H1 (cell line): ENCODE measurements at regions not wholly inside any gene's neighbourhood (a gene's known extent, or its start where the extent isn't known, plus 50 kb on each side); places are given as distances from the start of the nearest gene placed in this dataset.

ENCODE experiments used
- TF ChIP-seq, protein P1 (sequence below): fragments of 300-600 bp; sonication (generic); IDR thresholded peaks from 2 replicates; pipeline ENCODE4 v1.7.1; 2012; ENCODE audit warnings: low read length, moderate library complexity, mild to moderate bottlenecking, inconsistent platforms; ENCODE audit not compliant: insufficient replicate concordance

DNA sequence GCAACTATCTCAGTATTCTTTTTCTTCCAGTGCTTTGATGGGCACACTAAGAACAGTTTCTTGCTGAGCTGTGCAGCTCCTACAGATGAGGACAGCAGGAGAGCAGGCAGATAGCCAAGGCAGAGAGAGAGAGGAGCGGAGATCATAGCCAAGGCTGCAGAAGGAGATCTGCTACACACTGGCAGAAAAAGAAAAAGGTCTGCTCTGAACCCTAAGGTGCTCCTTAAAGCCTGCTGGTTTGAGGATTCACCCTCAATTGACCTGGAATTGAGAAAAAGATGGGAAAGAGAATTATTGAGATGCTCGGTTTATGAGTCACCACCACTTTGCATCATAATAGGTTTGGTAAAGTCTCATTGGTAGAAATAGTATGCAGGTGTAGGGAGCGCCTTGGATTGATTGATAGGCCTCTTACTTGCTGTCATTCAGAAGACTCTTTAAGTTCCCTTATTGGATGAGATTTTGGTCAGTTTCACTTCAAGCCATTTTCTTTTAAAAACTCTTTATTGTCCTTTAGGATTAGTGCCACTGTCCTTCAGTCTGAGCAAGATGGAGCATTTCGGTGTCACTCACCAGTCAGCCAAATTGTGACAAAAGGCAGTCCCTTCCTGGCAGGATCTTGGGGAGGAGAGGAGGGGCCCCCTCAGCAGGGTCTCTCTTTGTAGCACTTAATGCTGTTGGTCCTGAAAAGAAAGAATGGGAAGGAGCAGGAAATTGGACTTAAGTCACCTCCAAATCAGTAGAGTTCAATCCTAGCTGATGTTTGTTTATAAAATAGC is 685.0 kb downstream of the ADGRL2 start (continued):
- TF ChIP-seq, protein P1, sequence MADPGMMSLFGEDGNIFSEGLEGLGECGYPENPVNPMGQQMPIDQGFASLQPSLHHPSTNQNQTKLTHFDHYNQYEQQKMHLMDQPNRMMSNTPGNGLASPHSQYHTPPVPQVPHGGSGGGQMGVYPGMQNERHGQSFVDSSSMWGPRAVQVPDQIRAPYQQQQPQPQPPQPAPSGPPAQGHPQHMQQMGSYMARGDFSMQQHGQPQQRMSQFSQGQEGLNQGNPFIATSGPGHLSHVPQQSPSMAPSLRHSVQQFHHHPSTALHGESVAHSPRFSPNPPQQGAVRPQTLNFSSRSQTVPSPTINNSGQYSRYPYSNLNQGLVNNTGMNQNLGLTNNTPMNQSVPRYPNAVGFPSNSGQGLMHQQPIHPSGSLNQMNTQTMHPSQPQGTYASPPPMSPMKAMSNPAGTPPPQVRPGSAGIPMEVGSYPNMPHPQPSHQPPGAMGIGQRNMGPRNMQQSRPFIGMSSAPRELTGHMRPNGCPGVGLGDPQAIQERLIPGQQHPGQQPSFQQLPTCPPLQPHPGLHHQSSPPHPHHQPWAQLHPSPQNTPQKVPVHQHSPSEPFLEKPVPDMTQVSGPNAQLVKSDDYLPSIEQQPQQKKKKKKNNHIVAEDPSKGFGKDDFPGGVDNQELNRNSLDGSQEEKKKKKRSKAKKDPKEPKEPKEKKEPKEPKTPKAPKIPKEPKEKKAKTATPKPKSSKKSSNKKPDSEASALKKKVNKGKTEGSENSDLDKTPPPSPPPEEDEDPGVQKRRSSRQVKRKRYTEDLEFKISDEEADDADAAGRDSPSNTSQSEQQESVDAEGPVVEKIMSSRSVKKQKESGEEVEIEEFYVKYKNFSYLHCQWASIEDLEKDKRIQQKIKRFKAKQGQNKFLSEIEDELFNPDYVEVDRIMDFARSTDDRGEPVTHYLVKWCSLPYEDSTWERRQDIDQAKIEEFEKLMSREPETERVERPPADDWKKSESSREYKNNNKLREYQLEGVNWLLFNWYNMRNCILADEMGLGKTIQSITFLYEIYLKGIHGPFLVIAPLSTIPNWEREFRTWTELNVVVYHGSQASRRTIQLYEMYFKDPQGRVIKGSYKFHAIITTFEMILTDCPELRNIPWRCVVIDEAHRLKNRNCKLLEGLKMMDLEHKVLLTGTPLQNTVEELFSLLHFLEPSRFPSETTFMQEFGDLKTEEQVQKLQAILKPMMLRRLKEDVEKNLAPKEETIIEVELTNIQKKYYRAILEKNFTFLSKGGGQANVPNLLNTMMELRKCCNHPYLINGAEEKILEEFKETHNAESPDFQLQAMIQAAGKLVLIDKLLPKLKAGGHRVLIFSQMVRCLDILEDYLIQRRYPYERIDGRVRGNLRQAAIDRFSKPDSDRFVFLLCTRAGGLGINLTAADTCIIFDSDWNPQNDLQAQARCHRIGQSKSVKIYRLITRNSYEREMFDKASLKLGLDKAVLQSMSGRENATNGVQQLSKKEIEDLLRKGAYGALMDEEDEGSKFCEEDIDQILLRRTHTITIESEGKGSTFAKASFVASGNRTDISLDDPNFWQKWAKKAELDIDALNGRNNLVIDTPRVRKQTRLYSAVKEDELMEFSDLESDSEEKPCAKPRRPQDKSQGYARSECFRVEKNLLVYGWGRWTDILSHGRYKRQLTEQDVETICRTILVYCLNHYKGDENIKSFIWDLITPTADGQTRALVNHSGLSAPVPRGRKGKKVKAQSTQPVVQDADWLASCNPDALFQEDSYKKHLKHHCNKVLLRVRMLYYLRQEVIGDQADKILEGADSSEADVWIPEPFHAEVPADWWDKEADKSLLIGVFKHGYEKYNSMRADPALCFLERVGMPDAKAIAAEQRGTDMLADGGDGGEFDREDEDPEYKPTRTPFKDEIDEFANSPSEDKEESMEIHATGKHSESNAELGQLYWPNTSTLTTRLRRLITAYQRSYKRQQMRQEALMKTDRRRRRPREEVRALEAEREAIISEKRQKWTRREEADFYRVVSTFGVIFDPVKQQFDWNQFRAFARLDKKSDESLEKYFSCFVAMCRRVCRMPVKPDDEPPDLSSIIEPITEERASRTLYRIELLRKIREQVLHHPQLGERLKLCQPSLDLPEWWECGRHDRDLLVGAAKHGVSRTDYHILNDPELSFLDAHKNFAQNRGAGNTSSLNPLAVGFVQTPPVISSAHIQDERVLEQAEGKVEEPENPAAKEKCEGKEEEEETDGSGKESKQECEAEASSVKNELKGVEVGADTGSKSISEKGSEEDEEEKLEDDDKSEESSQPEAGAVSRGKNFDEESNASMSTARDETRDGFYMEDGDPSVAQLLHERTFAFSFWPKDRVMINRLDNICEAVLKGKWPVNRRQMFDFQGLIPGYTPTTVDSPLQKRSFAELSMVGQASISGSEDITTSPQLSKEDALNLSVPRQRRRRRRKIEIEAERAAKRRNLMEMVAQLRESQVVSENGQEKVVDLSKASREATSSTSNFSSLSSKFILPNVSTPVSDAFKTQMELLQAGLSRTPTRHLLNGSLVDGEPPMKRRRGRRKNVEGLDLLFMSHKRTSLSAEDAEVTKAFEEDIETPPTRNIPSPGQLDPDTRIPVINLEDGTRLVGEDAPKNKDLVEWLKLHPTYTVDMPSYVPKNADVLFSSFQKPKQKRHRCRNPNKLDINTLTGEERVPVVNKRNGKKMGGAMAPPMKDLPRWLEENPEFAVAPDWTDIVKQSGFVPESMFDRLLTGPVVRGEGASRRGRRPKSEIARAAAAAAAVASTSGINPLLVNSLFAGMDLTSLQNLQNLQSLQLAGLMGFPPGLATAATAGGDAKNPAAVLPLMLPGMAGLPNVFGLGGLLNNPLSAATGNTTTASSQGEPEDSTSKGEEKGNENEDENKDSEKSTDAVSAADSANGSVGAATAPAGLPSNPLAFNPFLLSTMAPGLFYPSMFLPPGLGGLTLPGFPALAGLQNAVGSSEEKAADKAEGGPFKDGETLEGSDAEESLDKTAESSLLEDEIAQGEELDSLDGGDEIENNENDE: no peak
